GM18505 (cell line): ENCODE measurements at regions not wholly inside any gene's neighbourhood (a gene's known extent, or its start where the extent isn't known, plus 50 kb on each side); places are given as distances from the start of the nearest gene placed in this dataset.

Experiments
- ATAC-seq: cut with Tn5 transposase; IDR thresholded peaks from one replicate; pipeline ENCODE4 v1.9.1; 2021; ENCODE audit not compliant: unreplicated experiment
- POLR2A ChIP-seq: IDR thresholded peaks from 4 replicates; pipeline ENCODE4 v1.6.1; 2011; ENCODE audit warnings: borderline replicate concordance; ENCODE audit not compliant: insufficient read depth, insufficient read length; ENCODE audit errors: extremely low read depth

- no peak for ATAC-seq
- TF ChIP-seq POLR2A = no peak
Measured at GRCh38 chr1:208929575-208929974, 653.9 kb upstream of the CAMK1G start.

GRCh38 chr1:208931936-208932335 lies 651.6 kb upstream of the CAMK1G start:
- ATAC-seq = no peak
- no peak for TF ChIP-seq POLR2A

GRCh38 chr1:208933984-208934525 lies 649.5 kb upstream of the CAMK1G start:
- no peak for ATAC-seq
- no peak for TF ChIP-seq POLR2A

DNA sequence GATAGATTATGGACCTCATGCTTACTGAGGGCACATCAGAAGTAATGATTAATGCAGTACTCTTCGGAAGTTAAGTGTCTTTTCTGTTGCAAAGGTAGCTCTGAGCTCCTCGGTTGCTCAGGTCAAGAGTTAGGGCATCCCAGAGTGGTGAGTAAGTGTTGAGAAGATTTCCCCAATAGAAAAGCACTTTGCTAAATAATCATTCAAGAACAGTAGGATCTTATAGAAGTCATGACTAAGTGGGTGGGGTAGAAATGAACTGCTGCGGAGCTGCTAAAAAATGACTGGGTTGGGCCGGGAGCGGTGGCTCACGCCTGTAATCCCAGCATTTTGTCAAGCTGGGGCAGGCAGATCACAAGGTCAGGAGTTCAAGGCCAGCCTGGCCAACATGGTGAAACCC lies 648.6 kb upstream of the CAMK1G start:
- ATAC-seq = no peak
- TF ChIP-seq POLR2A = no peak

GRCh38 chr1:208935517-208936187 lies 647.9 kb upstream of the CAMK1G start:
- no peak for TF ChIP-seq POLR2A
- ATAC-seq = no peak

DNA sequence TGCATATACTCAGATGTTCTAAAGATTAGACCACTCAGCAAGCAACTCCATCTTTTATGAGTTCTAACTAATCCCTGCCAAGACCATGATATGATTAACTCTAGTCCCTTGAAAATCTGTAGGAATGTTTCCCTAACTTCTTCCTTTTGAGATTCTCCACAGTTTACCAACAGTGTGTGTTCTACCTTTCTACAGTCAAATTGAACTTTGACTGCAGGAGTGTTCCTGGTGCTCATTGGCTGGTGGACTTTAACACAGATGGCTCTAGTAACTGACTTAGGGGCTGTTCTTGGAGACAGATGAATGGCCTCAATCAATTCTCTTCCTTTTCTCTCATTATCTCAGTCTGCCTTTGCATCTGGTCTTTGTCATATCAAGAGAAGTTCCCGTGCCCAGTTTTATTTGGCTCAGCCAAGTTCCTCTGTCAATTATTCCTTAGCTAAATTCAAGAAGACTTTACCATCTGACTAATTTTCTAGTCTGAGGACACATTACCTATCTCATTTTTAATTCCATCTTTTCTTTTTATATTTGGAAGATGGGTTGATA lies 643.9 kb upstream of the CAMK1G start:
- TF ChIP-seq POLR2A = no peak

GRCh38 chr1:208942394-208943130 lies 641.0 kb upstream of the CAMK1G start:
- TF ChIP-seq POLR2A = no peak
- no peak for ATAC-seq

More for the DNA sequence above, 643.9 kb upstream of the CAMK1G start:
- no peak for ATAC-seq

- TF ChIP-seq POLR2A = no peak
- ATAC-seq = no peak
Measured at GRCh38 chr1:208943291-208943690, 640.2 kb upstream of the CAMK1G start.

DNA sequence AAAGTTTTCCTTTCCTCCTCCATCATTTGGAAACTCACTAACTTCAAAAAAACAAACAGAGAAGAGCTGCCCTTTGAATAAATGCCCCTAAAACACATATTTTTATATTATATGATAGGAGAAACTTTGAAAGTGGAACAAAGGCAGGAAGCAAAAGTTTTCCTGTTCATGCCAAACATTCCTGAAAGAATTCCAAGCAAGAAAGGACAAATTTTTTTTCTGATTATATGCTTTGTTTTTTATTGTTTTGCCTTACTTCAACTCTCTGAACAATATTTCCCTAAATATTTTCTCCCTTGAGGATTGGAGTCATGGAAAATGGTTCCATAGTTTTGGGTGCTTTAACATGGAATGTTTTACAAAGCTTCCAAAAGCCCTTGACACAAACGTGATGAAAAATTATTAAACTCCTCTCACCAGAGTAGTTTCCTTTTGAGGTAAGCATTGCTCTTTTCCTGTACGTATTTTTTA lies 638.5 kb upstream of the CAMK1G start:
- no peak for TF ChIP-seq POLR2A
- ATAC-seq = no peak

DNA sequence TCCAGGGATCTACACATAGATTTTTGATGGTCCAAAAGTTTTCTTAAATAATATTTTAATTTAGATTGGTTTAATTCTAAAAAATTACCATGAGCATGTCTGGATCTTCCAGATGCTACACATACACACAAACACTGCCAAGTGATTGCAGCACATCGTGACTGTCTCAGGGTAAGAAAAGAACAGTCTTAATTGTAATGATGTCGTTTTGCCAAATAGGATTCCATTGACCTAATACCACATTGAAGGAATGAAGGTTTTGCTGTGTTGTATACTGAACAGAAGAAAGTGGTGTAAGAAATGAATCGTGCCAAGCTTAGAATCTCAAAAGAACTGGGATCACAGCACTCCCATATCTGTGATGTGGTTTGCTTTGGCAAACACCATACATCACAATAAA lies 633.3 kb upstream of the CAMK1G start:
- TF ChIP-seq POLR2A = no peak
- ATAC-seq = no peak

GRCh38 chr1:208951026-208951525 lies 632.4 kb upstream of the CAMK1G start:
- TF ChIP-seq POLR2A = no peak
- ATAC-seq = no peak

- no peak for TF ChIP-seq POLR2A
- ATAC-seq = no peak
Measured at GRCh38 chr1:208951908-208952307, 631.6 kb upstream of the CAMK1G start.

GRCh38 chr1:208962867-208963266 lies 620.6 kb upstream of the CAMK1G start:
- TF ChIP-seq POLR2A = no peak

More at GRCh38 chr1:208962867-208963266, 620.6 kb upstream of the CAMK1G start:
- ATAC-seq = no peak
